Testis (tissue), 2 donors: ENCODE measurements at regions not wholly inside any gene's neighbourhood (a gene's known extent, or its start where the extent isn't known, plus 50 kb on each side); places are given as distances from the start of the nearest gene placed in this dataset.
A peak's percentile ranks its signal among the peaks of the same experiment; 100 is the strongest.
"Not testable (repeated sequence)": the region's sequence is repeated elsewhere in the genome, so short reads cannot be mapped to it uniquely, and the experiment has no call there.

ENCODE experiments used
- DNase-seq: peaks from one replicate; pipeline ENCODE4 v3.0.0-alpha.2; 2019
- H3K27ac ChIP-seq, 2 donors: fragments of 200-600 bp; sonication (generic); one replicate each; pipeline ENCODE4 v1.5.1; 2019
- H3K27me3 ChIP-seq: fragments of 200-600 bp; sonication (generic); one replicate; pipeline ENCODE4 v1.5.1; 2019
- H3K36me3 ChIP-seq: fragments of 200-600 bp; sonication (generic); one replicate; pipeline ENCODE4 v1.5.1; 2017; ENCODE audit warnings: low read depth; ENCODE audit errors: missing control alignments
- H3K4me1 ChIP-seq: fragments of 200-600 bp; sonication (generic); one replicate; pipeline ENCODE4 v1.5.1; 2019
- H3K4me3 ChIP-seq, 2 donors: fragments of 200-600 bp; sonication (generic); one replicate each; pipeline ENCODE4 v1.5.1; 2017 to 2019
- H3K9me3 ChIP-seq: fragments of 200-600 bp; sonication (generic); one replicate; pipeline ENCODE4 v1.5.1; 2017
- WGBS, 2 donors: methylation state at CpG; one replicate each; pipeline ENCODE4 v1.1.5; 2018; 5-methylcytosine and 5-hydroxymethylcytosine counted together
- intact Hi-C: fragments of 100-400 bp; cut with DNase I; formaldehyde crosslinking; loops from one replicate; pipeline ENCODE4 v1.15.1; 2023; ENCODE audit warnings: low total_unique reads

DNA sequence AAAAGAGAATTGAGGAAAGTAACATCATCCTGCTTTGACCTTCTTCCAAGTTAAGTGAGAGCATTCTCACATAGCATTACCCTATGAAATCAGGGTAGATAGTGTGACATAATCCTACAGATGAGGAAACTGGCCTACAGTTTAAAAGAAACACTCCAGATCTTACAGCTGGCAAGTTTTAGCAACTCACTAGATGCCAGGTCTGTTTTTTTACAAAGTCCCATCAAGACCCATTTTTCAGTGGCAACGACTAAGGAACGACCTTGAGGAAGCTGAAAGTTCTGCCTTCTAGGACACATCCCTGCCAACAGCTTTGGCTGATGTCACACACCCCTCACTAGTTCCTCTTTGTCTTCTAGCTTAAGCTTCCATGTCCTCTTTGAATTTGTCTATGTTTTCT, 92.7 kb downstream of the ATP6V0E2 start:
- intact Hi-C loops: not testable (repeated sequence)

DNA sequence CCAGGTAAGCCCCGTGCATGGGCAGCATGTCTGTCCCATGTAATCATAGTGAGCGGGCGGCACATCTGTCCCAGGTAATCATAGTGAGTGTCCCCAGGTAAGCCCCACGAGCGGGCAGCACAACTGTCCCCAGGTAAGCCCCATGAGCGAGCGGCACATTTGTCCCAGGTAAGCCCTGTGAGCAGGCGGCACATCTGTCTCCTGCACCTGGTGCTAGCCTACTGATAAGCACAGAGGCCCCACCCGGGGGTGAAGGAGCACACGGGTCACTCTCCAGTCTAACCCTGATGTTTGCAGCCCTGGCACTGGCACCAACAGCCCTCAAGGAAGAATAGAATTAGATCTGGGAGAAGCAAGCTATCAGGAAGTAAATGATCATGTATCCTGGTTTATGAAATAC, 99.2 kb downstream of the ATP6V0E2 start:
- H3K4me3 ChIP-seq, H3K27ac ChIP-seq, intact Hi-C loops, DNase-seq, H3K36me3 ChIP-seq, H3K4me1 ChIP-seq, H3K27me3 ChIP-seq, H3K9me3 ChIP-seq: not testable (repeated sequence)
- 88 to 95% methylated on average over 7 to 10 of the region's 10 CpGs for WGBS, 2 donors

More for the DNA sequence above, 92.7 kb downstream of the ATP6V0E2 start:
- not testable (repeated sequence) for H3K27ac ChIP-seq, H3K4me3 ChIP-seq, H3K9me3 ChIP-seq, H3K36me3 ChIP-seq, H3K27me3 ChIP-seq, H3K4me1 ChIP-seq, DNase-seq
- WGBS, 2 donors: 63 to 73% methylated on average over 2 of the region's 2 CpGs

DNA sequence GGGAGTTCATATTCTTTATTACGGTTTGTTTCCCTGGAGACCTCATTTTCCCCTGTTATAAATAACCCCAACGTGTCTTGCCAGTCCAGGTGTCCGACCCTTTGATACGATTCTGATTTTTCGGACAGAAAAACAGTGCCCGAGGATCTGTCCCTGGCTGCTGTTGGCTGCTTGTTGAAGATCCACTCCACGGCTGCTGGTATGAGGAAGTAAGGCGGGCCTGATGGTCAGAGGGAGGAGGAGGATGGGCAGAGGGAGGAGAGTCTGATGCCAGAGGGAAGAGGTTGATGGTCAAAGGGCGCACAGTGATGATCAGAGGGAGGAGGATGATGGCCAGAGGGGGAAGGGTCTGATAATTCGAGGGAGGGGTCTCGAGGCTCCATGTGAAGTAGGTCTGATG, 99.9 kb downstream of the ATP6V0E2 start:
- H3K4me3 ChIP-seq, H3K27ac ChIP-seq, intact Hi-C loops, H3K4me1 ChIP-seq, H3K9me3 ChIP-seq, H3K36me3 ChIP-seq, DNase-seq, H3K27me3 ChIP-seq: not testable (repeated sequence)
- WGBS, 2 donors: 68 to 85% methylated on average over 6 to 7 of the region's 11 CpGs

DNA sequence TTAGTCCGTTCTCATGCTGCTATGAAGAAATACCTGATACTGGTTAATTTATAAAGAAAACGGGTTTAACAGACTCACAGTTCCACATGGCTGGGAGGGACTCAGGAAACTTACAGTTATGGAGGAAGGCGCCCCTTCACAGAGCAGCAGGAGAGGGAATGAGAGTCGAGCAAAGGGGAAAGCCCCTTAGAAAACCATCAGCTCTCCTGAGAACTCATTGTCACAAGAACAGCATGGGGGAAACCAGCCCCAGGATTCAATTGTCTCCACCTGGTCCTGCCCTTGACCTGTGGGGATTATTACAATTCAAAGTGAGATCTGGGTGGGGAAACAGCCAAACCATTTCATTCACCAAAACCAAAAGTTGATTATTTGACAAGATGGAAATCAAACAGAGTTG, 101.8 kb downstream of the ATP6V0E2 start:
- H3K27me3 ChIP-seq, H3K4me1 ChIP-seq, H3K27ac ChIP-seq, intact Hi-C loops, H3K4me3 ChIP-seq, H3K36me3 ChIP-seq, H3K9me3 ChIP-seq, DNase-seq: not testable (repeated sequence)
- WGBS, 2 donors: 51 to 57% methylated on average over 4 of the region's 4 CpGs

DNA sequence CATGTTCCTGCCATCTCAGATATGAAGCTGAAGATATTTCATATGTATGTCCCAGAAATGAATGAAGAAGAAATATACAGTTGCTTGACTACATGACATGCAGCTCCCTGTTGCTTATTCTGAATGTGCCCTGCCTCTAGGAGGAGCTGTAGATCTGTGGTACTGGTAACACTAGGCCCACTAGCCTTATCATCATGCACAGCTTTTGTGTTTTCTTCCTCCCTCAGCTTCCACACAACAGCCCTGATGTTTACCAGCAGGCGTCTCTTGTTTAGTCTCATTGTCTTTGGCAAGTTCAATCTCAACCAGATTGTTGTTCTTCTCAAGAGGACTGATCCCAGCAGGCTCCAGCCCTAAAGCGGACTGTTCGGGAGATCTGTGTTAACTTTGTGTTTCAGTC, 104.8 kb downstream of the ATP6V0E2 start:
- H3K27ac ChIP-seq, H3K4me1 ChIP-seq, H3K9me3 ChIP-seq, H3K4me3 ChIP-seq, intact Hi-C loops, H3K27me3 ChIP-seq, DNase-seq, H3K36me3 ChIP-seq: not testable (repeated sequence)
- 82 to 88% methylated on average over 3 of the region's 3 CpGs for WGBS, 2 donors

DNA sequence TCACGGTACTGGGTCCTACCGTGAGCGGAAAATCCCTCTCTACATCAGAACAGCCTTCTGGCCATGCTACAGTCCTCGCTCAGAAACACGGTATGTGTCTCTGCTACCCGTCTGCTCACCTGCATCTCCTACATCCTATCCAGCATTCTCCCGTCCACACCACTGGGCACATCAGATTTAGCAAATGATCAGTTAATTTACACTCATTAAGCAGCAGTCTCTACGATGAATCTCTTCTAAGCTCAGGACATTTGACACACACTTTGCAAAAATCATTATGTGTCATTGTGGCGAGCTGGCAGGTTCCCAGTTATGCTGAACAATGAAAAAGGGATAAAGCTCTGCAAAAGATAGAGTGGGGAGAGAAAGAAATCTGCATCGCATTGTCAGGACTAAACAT, 105.2 kb downstream of the ATP6V0E2 start:
- 74 to 77% methylated on average over 10 of the region's 10 CpGs for WGBS, 2 donors

DNA sequence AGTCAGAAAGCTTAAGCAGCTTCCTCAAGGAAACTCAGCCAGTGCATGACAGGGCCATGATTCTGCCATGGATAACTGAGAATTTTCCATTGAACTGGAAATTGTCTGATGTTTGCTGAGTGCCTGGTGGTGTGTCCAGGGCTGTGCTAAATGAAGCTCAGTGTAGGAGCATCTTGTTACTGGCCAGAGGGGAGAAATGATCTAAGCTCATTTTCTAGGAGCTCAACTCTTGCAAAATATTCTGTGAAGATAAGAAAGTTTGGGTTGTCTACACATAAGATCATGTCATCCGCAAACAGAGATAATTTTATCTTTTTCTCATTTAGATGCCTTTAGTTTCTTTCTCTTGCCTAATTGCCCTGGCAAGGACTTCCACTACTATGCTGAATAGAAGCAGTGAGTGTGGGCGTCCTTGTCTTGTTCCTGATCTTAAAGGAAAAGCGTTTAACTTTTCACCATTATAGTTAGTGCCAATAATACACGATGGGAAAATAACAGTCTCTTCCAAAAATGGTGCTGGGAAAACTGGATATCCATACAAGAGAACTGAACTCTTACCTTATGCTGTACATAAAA, 108.9 kb downstream of the ATP6V0E2 start:
- DNase-seq, H3K9me3 ChIP-seq, H3K4me1 ChIP-seq, intact Hi-C loops, H3K27me3 ChIP-seq, H3K27ac ChIP-seq, H3K36me3 ChIP-seq, H3K4me3 ChIP-seq: not testable (repeated sequence)
- WGBS, 2 donors: 69 to 71% methylated on average over 4 of the region's 4 CpGs

More for the DNA sequence above, 105.2 kb downstream of the ATP6V0E2 start:
- DNase-seq, H3K27me3 ChIP-seq, H3K9me3 ChIP-seq, H3K4me1 ChIP-seq, H3K27ac ChIP-seq, H3K36me3 ChIP-seq, intact Hi-C loops, H3K4me3 ChIP-seq: not testable (repeated sequence)

DNA sequence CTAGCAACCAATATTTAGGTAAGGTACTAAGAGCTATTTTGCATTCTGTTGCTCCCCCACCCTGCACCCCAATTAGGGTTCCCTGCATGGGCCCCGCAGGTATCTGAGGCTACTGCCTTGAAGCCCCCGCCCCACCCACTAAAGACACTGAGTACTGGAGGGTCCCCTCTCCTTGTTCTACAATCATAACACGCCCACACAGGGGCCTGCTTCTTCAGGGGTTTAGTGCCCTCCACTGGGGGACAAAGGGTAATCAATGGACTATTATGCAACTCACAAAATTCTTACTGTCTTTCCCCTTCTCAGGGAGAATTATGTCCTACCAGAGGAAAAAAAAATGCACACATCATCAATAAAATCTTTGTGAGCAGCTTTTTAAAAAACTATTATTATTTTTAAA, 113.1 kb downstream of the ATP6V0E2 start:
- H3K36me3 ChIP-seq, H3K27me3 ChIP-seq, H3K9me3 ChIP-seq, H3K4me1 ChIP-seq, intact Hi-C loops, DNase-seq, H3K4me3 ChIP-seq, H3K27ac ChIP-seq: not testable (repeated sequence)
- no CpG with 5 or more reads among the region's 3 CpGs for WGBS, 2 donors

DNA sequence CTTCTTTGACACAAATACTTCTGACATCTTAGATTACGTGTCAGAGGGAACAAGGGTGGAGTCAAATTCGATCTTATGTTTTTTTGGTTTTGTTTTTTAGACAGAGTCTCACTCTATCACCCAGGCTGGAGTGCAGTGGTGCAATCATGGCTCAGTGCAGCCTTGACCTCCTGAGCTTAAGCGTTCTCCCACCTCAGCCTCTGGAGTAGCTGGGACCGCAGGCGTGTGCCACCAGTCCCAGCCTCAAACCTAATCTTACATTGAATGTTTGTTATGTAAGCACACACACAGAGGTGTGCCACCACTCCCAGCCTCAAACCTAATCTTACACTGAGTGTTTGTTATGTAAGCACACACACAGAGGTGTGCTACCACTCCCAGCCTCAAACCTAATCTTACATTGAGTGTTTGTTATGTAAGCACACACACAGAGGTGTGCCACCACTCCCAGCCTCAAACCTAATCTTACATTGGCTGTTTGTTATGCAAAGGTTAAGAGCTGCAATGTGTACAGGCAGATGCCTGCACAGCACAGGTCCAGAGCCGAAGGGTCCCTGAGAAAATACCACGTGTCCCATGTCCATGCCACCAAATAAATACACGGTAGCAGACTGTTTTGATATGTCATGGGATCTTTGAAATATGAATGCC, 118.0 kb downstream of the ATP6V0E2 start:
- H3K27ac ChIP-seq, DNase-seq, H3K9me3 ChIP-seq, H3K4me1 ChIP-seq, H3K4me3 ChIP-seq, H3K36me3 ChIP-seq, intact Hi-C loops, H3K27me3 ChIP-seq: not testable (repeated sequence)
- 68 to 87% methylated on average over 8 of the region's 8 CpGs for WGBS, 2 donors

DNA sequence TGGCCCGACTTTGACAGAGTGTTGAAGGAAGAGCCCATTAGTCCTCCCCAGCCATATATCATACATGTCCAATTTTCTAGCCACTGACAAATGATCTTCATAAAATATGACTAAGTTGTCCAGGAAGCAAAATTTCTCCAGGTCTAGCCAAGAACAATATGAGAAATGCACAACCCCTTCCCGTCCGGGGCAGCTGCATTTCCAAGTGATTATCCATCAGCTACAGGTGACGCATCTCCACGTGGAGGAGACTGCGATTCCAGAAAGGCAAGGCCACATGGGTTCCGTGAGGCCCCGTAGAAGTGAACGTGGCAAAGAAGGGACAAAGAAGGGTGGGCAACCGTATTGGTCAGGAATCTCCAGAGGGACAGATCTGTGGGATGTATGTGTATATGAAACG, 118.6 kb downstream of the ATP6V0E2 start:
- H3K4me1 ChIP-seq, DNase-seq, intact Hi-C loops, H3K27me3 ChIP-seq, H3K27ac ChIP-seq, H3K4me3 ChIP-seq, H3K36me3 ChIP-seq, H3K9me3 ChIP-seq: not testable (repeated sequence)
- WGBS, 2 donors: 82 to 86% methylated on average over 11 of the region's 11 CpGs

DNA sequence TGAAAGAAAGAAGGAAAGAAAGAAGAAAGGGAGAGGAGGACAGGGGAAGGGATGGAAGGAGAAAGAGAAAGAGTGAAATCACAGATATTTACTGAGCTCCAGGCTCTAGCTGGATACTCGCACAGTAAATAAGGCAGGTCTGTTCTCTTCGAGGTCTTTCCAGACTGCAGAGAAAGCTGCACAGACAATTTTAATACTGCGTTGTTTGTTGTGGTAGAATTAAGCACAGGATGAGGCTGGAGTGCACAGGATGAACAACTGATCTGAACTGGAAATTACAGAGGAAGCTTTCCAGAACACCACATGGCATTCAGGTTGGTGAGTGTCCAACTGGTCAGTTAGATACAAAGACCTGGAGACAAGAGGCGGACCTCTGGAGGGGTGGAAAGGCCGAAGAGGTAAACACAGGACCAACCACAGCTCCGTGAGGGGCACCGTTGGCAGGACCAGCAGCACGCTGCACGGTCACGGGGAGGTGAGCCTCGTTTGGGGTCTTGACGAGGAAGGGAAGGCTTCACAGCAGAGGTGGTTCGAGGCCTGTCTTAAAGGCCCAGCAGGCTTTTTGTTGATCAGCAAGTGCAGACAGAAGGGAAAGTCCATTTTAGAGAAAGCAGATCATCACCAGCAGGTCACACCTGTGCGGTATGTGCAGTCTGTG, 121.7 kb downstream of the ATP6V0E2 start:
- H3K9me3 ChIP-seq, H3K27me3 ChIP-seq, intact Hi-C loops, DNase-seq, H3K36me3 ChIP-seq, H3K4me3 ChIP-seq, H3K27ac ChIP-seq, H3K4me1 ChIP-seq: not testable (repeated sequence)
- WGBS, 2 donors: 76 to 83% methylated on average over 10 to 13 of the region's 14 CpGs

DNA sequence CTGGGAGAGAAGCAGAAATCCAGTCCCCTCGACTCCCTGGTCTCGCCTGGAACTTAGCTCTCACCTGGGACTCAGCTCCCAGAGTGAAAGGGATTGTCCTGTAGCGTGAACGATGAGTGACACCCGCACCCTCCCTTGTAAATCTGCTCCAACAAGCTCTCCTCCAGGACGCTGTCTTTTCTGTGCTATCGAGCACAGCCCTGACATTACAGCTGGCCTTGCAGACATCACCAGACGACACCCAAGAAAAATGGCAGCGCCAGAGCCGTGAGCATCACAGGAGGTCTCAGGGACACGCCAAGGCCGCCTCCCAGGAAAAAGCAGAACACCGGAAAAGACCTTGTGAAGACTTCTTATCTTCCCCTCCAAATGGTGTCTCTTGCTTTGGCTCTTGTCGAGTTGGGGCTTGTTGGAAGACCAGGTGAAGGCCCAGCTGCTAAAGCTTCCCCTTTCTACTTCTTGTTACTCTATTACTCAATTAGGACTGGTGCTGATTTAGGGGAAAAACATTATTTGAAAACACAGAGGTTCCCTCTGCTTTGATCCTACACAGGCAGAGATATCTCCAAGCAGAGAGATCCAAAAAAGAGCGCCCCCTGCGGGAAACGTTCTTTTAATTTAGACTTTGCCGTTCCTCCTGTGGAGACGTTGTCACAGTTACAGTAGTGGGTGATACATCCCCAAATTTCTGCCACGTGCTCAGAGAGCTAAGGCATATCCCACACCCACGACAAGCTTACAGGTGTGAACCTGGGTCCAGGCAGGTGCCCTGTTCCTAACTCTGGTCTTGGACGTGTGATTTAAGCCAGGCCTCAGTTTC, 127.2 kb downstream of the ATP6V0E2 start:
- H3K4me1 ChIP-seq, H3K4me3 ChIP-seq, H3K27me3 ChIP-seq, H3K27ac ChIP-seq, H3K36me3 ChIP-seq, intact Hi-C loops, H3K9me3 ChIP-seq: not testable (repeated sequence)
- peak; percentile 20 for DNase-seq
- WGBS, 2 donors: 45 to 57% methylated on average over 6 to 20 of the region's 22 CpGs
